Right lobe of liver (tissue), 6 donors: ENCODE measurements at regions not wholly inside any gene's neighbourhood (a gene's known extent, or its start where the extent isn't known, plus 50 kb on each side); places are given as distances from the start of the nearest gene placed in this dataset.

Experiments
- ATAC-seq, 4 donors: fragments of 200-7000 bp; cut with Tn5 transposase; one replicate each; pipeline ENCODE4 v1.9.1; 2020; ENCODE audit warnings: mild to moderate bottlenecking in 4 of 4, moderate library complexity in 4 of 4
- DNase-seq, 3 donors: peaks; one replicate each; pipeline ENCODE4 v3.0.0-alpha.2; 2020
- H3K27ac ChIP-seq, 3 donors: fragments of 200-600 bp; one replicate each; pipeline ENCODE4 v1.8.0; 2022
- H3K27me3 ChIP-seq, 2 donors: fragments of 200-600 bp; one replicate each; pipeline ENCODE4 v1.8.0; 2022
- H3K36me3 ChIP-seq, 4 donors: fragments of 200-600 bp; sonication (generic) in 1 of 4; one replicate each; pipeline versions ENCODE4 v1.5.1 to v1.8.0; 2017 to 2022; ENCODE audit warnings: control low read depth in 1 of 4
- H3K4me1 ChIP-seq, 4 donors: fragments of 200-600 bp; sonication (generic) in 1 of 4; one replicate each; pipeline versions ENCODE4 v1.5.1 to v1.8.0; 2017 to 2022; ENCODE audit warnings: control low read depth in 1 of 4
- H3K4me3 ChIP-seq, 3 donors: fragments of 200-600 bp; one replicate each; pipeline ENCODE4 v1.8.0; 2022
- H3K9me3 ChIP-seq, 4 donors: fragments of 200-600 bp; sonication (generic) in 1 of 4; one replicate each; pipeline versions ENCODE4 v1.5.1 to v1.8.0; 2017 to 2022; ENCODE audit warnings: control low read depth in 1 of 4
- CTCF ChIP-seq, 4 donors: fragments of 200-600 bp in 3 of 4; fragments of 450-650 bp in 1 of 4; IDR thresholded peaks; one replicate each; pipeline versions ENCODE4 v1.5.1 to v1.8.0; 2016 to 2022; ENCODE audit warnings: antibody characterized with exemption in 4 of 4, mild to moderate bottlenecking in 2 of 4
- POLR2A ChIP-seq: fragments of 450-650 bp; IDR thresholded peaks from one replicate; pipeline ENCODE4 v1.6.1; 2017; ENCODE audit warnings: antibody characterized with exemption, mild to moderate bottlenecking
- WGBS: methylation state at CpG from one replicate; pipeline ENCODE4 v1.1.6; 2018; ENCODE audit warnings: low coverage, low lambda C conversion rate; ENCODE audit not compliant: insufficient coverage; ENCODE audit errors: missing lambda C conversion rate; 5-methylcytosine and 5-hydroxymethylcytosine counted together
- intact Hi-C, 2 donors: fragments of 100-400 bp; cut with DNase I; formaldehyde crosslinking; loops; one replicate each; pipeline versions ENCODE4 v1.11.2 to v1.14.1; 2022
- donor health status: DM: no; HTN: yes; CAD: no.
- donor health status: DM: no; HTN: no; CAD: no.
- donor health status: DM: no; HTN: no; CAD: no.
- donor health status: DM: no; HTN: yes; CAD: no.
- donor health status: DM: no; HTN: yes; CAD: no.

GRCh38 chr2:60379684-60380083 lies 173.8 kb downstream of the BCL11A start:
- DNase-seq = no peak
- Histone ChIP-seq H3K9me3 (no peaks in the 10 kb centered on the region), H3K27me3 (no peaks in the 10 kb centered on the region), H3K4me3 (no peak overlapping the region), H3K4me1 (no peaks in the 10 kb centered on the region), H3K36me3 (no peaks in the 10 kb centered on the region), H3K27ac (no peak overlapping the region)
- 86% methylated on average over 1 of the region's 2 CpGs for WGBS
- intact Hi-C loops = no loop called here
- no peak for ATAC-seq
- no peak for TF ChIP-seq POLR2A
- no peak for TF ChIP-seq CTCF (IDR thresholded peaks at IDR 0.05)

DNA sequence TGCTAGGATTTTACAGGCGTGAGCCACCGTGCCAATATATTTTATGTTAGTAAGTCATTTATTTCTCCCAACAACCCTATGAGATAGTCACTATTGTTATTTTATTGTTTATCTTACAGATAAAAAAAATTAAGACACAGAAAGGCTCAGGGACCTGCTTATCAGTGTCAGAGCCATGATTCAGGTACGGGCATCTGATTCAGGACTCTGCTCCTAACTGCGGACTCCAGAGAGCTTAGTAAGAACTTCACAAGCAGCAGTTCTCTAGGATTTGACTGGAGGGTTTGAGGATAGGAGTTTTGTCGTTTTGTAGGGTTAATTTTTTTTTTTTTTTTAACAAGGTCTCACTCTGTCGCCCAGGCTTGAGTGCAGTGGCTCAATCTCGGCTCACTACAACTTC lies 174.2 kb downstream of the BCL11A start:
- ATAC-seq (no peak), DNase-seq (no peak)
- intact Hi-C loops = no loop called here
- 59% methylated on average over 7 of the region's 7 CpGs for WGBS
- no peaks in the 10 kb centered on the region for H3K9me3 ChIP-seq
- H3K36me3 ChIP-seq = no peaks in the 10 kb centered on the region
- H3K4me1 ChIP-seq = no peaks in the 10 kb centered on the region
- no peak overlapping the region for H3K4me3 ChIP-seq
- TF ChIP-seq POLR2A = no peak
- TF ChIP-seq CTCF (IDR thresholded peaks at IDR 0.05) = no peak
- H3K27ac ChIP-seq = no peak overlapping the region
- no peaks in the 10 kb centered on the region for H3K27me3 ChIP-seq

GRCh38 chr2:60377825-60378224 lies 175.6 kb downstream of the BCL11A start:
- 71% methylated on average over 3 of the region's 3 CpGs for WGBS
- no peak for ATAC-seq

GRCh38 chr2:60376252-60376651 lies 177.2 kb downstream of the BCL11A start:
- ATAC-seq = no peak

More at GRCh38 chr2:60377825-60378224, 175.6 kb downstream of the BCL11A start:
- no peaks in the 10 kb centered on the region for H3K27me3 ChIP-seq
- H3K4me3 ChIP-seq = no peak overlapping the region
- H3K4me1 ChIP-seq = no peaks in the 10 kb centered on the region
- no peak for DNase-seq
- H3K27ac ChIP-seq = no peak overlapping the region
- intact Hi-C loops = no loop called here
- H3K9me3 ChIP-seq = no peaks in the 10 kb centered on the region
- H3K36me3 ChIP-seq = no peaks in the 10 kb centered on the region
- TF ChIP-seq POLR2A (no peak), CTCF (IDR thresholded peaks at IDR 0.05) (no peak)

More at GRCh38 chr2:60376252-60376651, 177.2 kb downstream of the BCL11A start:
- Histone ChIP-seq H3K9me3 (no peaks in the 10 kb centered on the region), H3K4me1 (no peaks in the 10 kb centered on the region), H3K36me3 (no peaks in the 10 kb centered on the region), H3K27me3 (no peaks in the 10 kb centered on the region), H3K4me3 (no peak overlapping the region), H3K27ac (no peak overlapping the region)
- no peak for DNase-seq
- TF ChIP-seq POLR2A (no peak), CTCF (IDR thresholded peaks at IDR 0.05) (no peak)
- 48% methylated on average over 3 of the region's 3 CpGs for WGBS
- intact Hi-C loops = no loop called here
